GM12878 (cell line): ENCODE measurements at regions not wholly inside any gene's neighbourhood (a gene's known extent, or its start where the extent isn't known, plus 50 kb on each side); places are given as distances from the start of the nearest gene placed in this dataset.

Experiments used
- ATAC-seq: fragments of 200-7000 bp; cut with Tn5 transposase; 3 replicates; pipeline ENCODE4 v1.9.1; 2020; ENCODE audit warnings: mild to moderate bottlenecking, moderate library complexity
- BruUV-seq: library from RNA; stranded (reverse); fragments of 400-500 nt; replicated peaks from 2 replicates; lab custom pipeline; 2021; lab: Mats Ljungman, UMichigan
- CTCF ChIA-PET: fragments of 300-600 bp; sonication (Branson Sonifier 250); formaldehyde crosslinking; extraction: SDS; loops from one replicate; lab custom pipeline; 2021; ENCODE audit warnings: inconsistent platforms; lab: Yijun Ruan, JAX
- POLR2A ChIA-PET: fragments of 350-600 bp; formaldehyde crosslinking; extraction: SDS; loops from one replicate; lab custom pipeline; 2021; ENCODE audit warnings: inconsistent platforms; lab: Charles Lee
- RAD21 ChIA-PET: fragments of 300-600 bp; sonication (Branson Sonifier 250); formaldehyde crosslinking; loops from one replicate; lab custom pipeline; 2023; ENCODE audit warnings: antibody characterized with exemption; ENCODE audit not compliant: unreplicated experiment; lab: Charles Lee
- SMC1A ChIA-PET: fragments of 300-600 bp; sonication (Branson Sonifier 250); formaldehyde crosslinking; loops from one replicate; lab custom pipeline; 2023; ENCODE audit not compliant: unreplicated experiment, uncharacterized antibody; lab: Charles Lee
- DNase-seq: peaks from one replicate; pipeline ENCODE4 v3.0.0-alpha.2; 2011; ENCODE audit warnings: low read depth, low spot score
- FAIRE-seq: peaks from 3 replicates; lab custom pipeline; 2011; peaks lifted over from hg19 to GRCh38; lab: Jason Lieb, UNC
- H2AFZ ChIP-seq: 2 replicates; pipeline ENCODE4 v1.6.0; 2011; ENCODE audit warnings: low read depth, low read length, control low read depth; ENCODE audit not compliant: control insufficient read depth
- H3K27ac ChIP-seq: 2 replicates; pipeline ENCODE4 v1.5.1; 2011; ENCODE audit warnings: control low read depth; ENCODE audit not compliant: control insufficient read depth, insufficient read depth
- H3K27me3 ChIP-seq, 2 experiments: replicated peaks in 1 of 2; 2 replicates each; pipeline versions ENCODE4 v1.6.0 to v1.6.1; 2011; ENCODE audit warnings: low read length in 1 of 2; ENCODE audit not compliant: control insufficient read depth in 2 of 2, insufficient read depth in 2 of 2
- H3K36me3 ChIP-seq, 2 experiments: 2 replicates each; pipeline ENCODE4 v1.5.1; 2011; ENCODE audit warnings: low read length in 1 of 2; ENCODE audit not compliant: control insufficient read depth in 2 of 2, insufficient read depth in 2 of 2
- H3K4me1 ChIP-seq: 2 replicates; pipeline ENCODE4 v1.6.1; 2011; ENCODE audit warnings: mild to moderate bottlenecking, low read length, moderate library complexity, mixed read lengths; ENCODE audit not compliant: control insufficient read depth, insufficient read depth
- H3K4me2 ChIP-seq: 2 replicates; pipeline ENCODE4 v1.6.0; 2011; ENCODE audit warnings: control low read depth; ENCODE audit not compliant: control insufficient read depth, insufficient read depth
- H3K4me3 ChIP-seq: fragments of 200-600 bp; sonication (generic); 2 replicates; pipeline ENCODE4 v1.5.1; 2016
- H3K79me2 ChIP-seq: 2 replicates; pipeline ENCODE4 v1.6.0; 2011; ENCODE audit warnings: low read length; ENCODE audit not compliant: control insufficient read depth, insufficient read depth
- H3K9ac ChIP-seq: 2 replicates; pipeline ENCODE4 v1.8.0; 2011; ENCODE audit warnings: low read length, control low read depth, mixed read lengths; ENCODE audit not compliant: control insufficient read depth, insufficient read depth
- H3K9me3 ChIP-seq: replicated peaks from 3 replicates; pipeline ENCODE4 v1.5.1; 2011; ENCODE audit warnings: mild to moderate bottlenecking, low read length; ENCODE audit not compliant: control insufficient read depth, insufficient read depth
- H4K20me1 ChIP-seq: 2 replicates; pipeline ENCODE4 v1.6.0; 2011; ENCODE audit not compliant: control insufficient read depth, insufficient read depth
- FOXM1 ChIP-seq: IDR thresholded peaks from 2 replicates; pipeline ENCODE4 v1.6.1; 2012; ENCODE audit warnings: low read depth, mild to moderate bottlenecking, inconsistent platforms, low read length, moderate library complexity
- JUNB ChIP-seq: IDR thresholded peaks from 2 replicates; pipeline ENCODE4 v1.6.1; 2016; ENCODE audit warnings: antibody characterized with exemption, mild to moderate bottlenecking
- KAT2A ChIP-seq: conservative IDR thresholded peaks from 2 replicates; pipeline ENCODE4 v1.6.1; 2011; ENCODE audit warnings: low read depth, low read length; ENCODE audit not compliant: control insufficient read depth
- LARP7 ChIP-seq: fragments of 450-650 bp; IDR thresholded peaks from 2 replicates; pipeline ENCODE4 v1.6.1; 2017; ENCODE audit warnings: mild to moderate bottlenecking
- NFYB ChIP-seq: IDR thresholded peaks from 2 replicates; pipeline ENCODE4 v1.6.1; 2011; ENCODE audit warnings: low read depth, mild to moderate bottlenecking, low read length, improper control_type of control experiment, moderate library complexity; ENCODE audit not compliant: insufficient read depth
- RFX5 ChIP-seq: IDR thresholded peaks from 2 replicates; pipeline ENCODE4 v1.6.1; 2011; ENCODE audit warnings: low read depth, low read length, improper control_type of control experiment
- TCF7 ChIP-seq: IDR thresholded peaks from 2 replicates; pipeline ENCODE4 v1.6.1; 2014; ENCODE audit warnings: antibody characterized with exemption, borderline replicate concordance
- ZNF384 ChIP-seq: IDR thresholded peaks from 2 replicates; pipeline ENCODE4 v1.6.1; 2012; ENCODE audit warnings: low read depth, mild to moderate bottlenecking, low read length, improper control_type of control experiment, borderline replicate concordance
- WGBS: methylation state at CpG from one replicate; pipeline ENCODE4 v1.1.6; 2016; ENCODE audit warnings: low lambda C conversion rate; ENCODE audit not compliant: insufficient replicate concordance, insufficient coverage; ENCODE audit errors: missing lambda C conversion rate; 5-methylcytosine and 5-hydroxymethylcytosine counted together
- in situ Hi-C: fragments of 300-500 bp; cut with MboI; formaldehyde crosslinking; loops from 9 replicates; pipeline ENCODE4 v1.14.3; 2018; ENCODE audit warnings: mixed read lengths
- intact Hi-C: fragments of 100-400 bp; cut with micrococcal nuclease; formaldehyde crosslinking; loops from one replicate; pipeline ENCODE4 v1.14.2; 2022; ENCODE audit not compliant: unreplicated experiment
- TF ChIP-seq, protein P1 (sequence below): fragments of 450-650 bp; IDR thresholded peaks from 2 replicates; pipeline ENCODE4 v1.6.1; 2017; ENCODE audit warnings: antibody characterized with exemption, mild to moderate bottlenecking, moderate library complexity
- TF ChIP-seq, protein P2 (sequence below): IDR thresholded peaks from 2 replicates; pipeline ENCODE4 v1.6.1; 2011; ENCODE audit warnings: low read depth, low read length, improper control_type of control experiment, borderline replicate concordance
- TF ChIP-seq, protein P3 (sequence below): IDR thresholded peaks from 2 replicates; pipeline ENCODE4 v1.6.1; 2012; ENCODE audit warnings: low read depth, low read length, improper control_type of control experiment
- TF ChIP-seq, protein P4 (sequence below): fragments of 450-650 bp; formaldehyde crosslinking; IDR thresholded peaks from 2 replicates; pipeline ENCODE4 v1.5.0; 2022; ENCODE audit warnings: mild to moderate bottlenecking, missing genetic modification characterization
- TF ChIP-seq, protein P5 (sequence below): fragments of 450-650 bp; formaldehyde crosslinking; IDR thresholded peaks from 2 replicates; pipeline ENCODE4 v1.4.0; 2020; ENCODE audit warnings: mild to moderate bottlenecking, moderate library complexity

DNA sequence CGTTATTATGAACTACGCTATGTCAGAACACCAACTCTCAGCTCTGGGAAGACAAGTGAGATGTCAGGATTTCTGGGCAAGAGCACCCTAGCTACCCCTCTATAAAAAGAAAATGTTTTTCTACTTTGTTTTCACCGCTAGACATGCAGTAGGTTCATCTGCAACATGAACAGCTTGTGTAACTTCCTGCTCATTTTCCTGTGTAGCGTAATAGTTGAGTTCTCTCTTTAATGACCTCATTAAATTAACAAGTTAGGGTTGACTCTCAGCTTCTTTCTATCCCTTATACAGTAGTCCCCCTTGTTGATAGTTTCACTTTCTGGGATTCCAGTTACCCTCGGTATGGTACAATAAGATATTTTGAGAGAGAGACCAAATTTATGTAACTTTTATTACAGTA, 329.4 kb upstream of the ZNF32 start:
- DNase-seq (no peak), ATAC-seq (no peak), FAIRE-seq (no peak)
- ChIA-PET SMC1A (interaction anchor here (1.3 kb wide), 1 partner anchor 35 kb away, joined by 3 read pairs; no protein-coding TSS in a partner anchor), CTCF (interaction anchor here (1.2 kb wide), 1 partner anchor 38 kb away, joined by 3 read pairs; no protein-coding TSS in a partner anchor), POLR2A (interaction anchor here (0.6 to 1.0 kb wide), 2 partner anchors 13 to 1185 kb away, joined by 4 to 5 read pairs; no protein-coding TSS in a partner anchor), RAD21 (interaction anchor here (0.7 to 1.3 kb wide), 3 partner anchors 9 to 33 kb away, joined by 3 to 5 read pairs (median 3); no protein-coding TSS in a partner anchor)
- Histone ChIP-seq H3K79me2 (no peaks in the 10 kb centered on the region), H3K4me3 (no peak overlapping the region), H3K27ac (no peak overlapping the region), H3K9me3 (no peaks in the 10 kb centered on the region; the same call in 2 of the 3 replicates), H3K9ac (no peak overlapping the region), H3K36me3 (no peaks in the 10 kb centered on the region), H3K4me1 (no peaks in the 10 kb centered on the region; the same call in 1 of the 2 replicates), H2AFZ (no peak overlapping the region), H3K27me3 (no peaks in the 10 kb centered on the region), H4K20me1 (no peaks in the 10 kb centered on the region), H3K4me2 (no peak overlapping the region)
- in situ Hi-C loops (no loop called here), intact Hi-C loops (no loop called here)
- no TSS peak for BruUV-seq
- WGBS, result 44% methylated on average over 5 of the region's 5 CpGs
- TF ChIP-seq, protein P1, sequence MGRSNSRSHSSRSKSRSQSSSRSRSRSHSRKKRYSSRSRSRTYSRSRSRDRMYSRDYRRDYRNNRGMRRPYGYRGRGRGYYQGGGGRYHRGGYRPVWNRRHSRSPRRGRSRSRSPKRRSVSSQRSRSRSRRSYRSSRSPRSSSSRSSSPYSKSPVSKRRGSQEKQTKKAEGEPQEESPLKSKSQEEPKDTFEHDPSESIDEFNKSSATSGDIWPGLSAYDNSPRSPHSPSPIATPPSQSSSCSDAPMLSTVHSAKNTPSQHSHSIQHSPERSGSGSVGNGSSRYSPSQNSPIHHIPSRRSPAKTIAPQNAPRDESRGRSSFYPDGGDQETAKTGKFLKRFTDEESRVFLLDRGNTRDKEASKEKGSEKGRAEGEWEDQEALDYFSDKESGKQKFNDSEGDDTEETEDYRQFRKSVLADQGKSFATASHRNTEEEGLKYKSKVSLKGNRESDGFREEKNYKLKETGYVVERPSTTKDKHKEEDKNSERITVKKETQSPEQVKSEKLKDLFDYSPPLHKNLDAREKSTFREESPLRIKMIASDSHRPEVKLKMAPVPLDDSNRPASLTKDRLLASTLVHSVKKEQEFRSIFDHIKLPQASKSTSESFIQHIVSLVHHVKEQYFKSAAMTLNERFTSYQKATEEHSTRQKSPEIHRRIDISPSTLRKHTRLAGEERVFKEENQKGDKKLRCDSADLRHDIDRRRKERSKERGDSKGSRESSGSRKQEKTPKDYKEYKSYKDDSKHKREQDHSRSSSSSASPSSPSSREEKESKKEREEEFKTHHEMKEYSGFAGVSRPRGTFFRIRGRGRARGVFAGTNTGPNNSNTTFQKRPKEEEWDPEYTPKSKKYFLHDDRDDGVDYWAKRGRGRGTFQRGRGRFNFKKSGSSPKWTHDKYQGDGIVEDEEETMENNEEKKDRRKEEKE, result no peak
- no peak for TF ChIP-seq LARP7
- no peak for TF ChIP-seq KAT2A
- no peak for TF ChIP-seq JUNB
- TF ChIP-seq FOXM1, result no peak
- TF ChIP-seq, protein P2, sequence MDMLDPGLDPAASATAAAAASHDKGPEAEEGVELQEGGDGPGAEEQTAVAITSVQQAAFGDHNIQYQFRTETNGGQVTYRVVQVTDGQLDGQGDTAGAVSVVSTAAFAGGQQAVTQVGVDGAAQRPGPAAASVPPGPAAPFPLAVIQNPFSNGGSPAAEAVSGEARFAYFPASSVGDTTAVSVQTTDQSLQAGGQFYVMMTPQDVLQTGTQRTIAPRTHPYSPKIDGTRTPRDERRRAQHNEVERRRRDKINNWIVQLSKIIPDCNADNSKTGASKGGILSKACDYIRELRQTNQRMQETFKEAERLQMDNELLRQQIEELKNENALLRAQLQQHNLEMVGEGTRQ, result no peak
- no peak for TF ChIP-seq RFX5
- TF ChIP-seq, protein P3, sequence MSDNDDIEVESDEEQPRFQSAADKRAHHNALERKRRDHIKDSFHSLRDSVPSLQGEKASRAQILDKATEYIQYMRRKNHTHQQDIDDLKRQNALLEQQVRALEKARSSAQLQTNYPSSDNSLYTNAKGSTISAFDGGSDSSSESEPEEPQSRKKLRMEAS, result no peak
- TF ChIP-seq, protein P4, sequence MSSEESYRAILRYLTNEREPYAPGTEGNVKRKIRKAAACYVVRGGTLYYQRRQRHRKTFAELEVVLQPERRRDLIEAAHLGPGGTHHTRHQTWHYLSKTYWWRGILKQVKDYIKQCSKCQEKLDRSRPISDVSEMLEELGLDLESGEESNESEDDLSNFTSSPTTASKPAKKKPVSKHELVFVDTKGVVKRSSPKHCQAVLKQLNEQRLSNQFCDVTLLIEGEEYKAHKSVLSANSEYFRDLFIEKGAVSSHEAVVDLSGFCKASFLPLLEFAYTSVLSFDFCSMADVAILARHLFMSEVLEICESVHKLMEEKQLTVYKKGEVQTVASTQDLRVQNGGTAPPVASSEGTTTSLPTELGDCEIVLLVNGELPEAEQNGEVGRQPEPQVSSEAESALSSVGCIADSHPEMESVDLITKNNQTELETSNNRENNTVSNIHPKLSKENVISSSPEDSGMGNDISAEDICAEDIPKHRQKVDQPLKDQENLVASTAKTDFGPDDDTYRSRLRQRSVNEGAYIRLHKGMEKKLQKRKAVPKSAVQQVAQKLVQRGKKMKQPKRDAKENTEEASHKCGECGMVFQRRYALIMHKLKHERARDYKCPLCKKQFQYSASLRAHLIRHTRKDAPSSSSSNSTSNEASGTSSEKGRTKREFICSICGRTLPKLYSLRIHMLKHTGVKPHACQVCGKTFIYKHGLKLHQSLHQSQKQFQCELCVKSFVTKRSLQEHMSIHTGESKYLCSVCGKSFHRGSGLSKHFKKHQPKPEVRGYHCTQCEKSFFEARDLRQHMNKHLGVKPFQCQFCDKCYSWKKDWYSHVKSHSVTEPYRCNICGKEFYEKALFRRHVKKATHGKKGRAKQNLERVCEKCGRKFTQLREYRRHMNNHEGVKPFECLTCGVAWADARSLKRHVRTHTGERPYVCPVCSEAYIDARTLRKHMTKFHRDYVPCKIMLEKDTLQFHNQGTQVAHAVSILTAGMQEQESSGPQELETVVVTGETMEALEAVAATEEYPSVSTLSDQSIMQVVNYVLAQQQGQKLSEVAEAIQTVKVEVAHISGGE, result no peak
- no peak for TF ChIP-seq TCF7
- TF ChIP-seq ZNF384, result no peak
- TF ChIP-seq, protein P5, sequence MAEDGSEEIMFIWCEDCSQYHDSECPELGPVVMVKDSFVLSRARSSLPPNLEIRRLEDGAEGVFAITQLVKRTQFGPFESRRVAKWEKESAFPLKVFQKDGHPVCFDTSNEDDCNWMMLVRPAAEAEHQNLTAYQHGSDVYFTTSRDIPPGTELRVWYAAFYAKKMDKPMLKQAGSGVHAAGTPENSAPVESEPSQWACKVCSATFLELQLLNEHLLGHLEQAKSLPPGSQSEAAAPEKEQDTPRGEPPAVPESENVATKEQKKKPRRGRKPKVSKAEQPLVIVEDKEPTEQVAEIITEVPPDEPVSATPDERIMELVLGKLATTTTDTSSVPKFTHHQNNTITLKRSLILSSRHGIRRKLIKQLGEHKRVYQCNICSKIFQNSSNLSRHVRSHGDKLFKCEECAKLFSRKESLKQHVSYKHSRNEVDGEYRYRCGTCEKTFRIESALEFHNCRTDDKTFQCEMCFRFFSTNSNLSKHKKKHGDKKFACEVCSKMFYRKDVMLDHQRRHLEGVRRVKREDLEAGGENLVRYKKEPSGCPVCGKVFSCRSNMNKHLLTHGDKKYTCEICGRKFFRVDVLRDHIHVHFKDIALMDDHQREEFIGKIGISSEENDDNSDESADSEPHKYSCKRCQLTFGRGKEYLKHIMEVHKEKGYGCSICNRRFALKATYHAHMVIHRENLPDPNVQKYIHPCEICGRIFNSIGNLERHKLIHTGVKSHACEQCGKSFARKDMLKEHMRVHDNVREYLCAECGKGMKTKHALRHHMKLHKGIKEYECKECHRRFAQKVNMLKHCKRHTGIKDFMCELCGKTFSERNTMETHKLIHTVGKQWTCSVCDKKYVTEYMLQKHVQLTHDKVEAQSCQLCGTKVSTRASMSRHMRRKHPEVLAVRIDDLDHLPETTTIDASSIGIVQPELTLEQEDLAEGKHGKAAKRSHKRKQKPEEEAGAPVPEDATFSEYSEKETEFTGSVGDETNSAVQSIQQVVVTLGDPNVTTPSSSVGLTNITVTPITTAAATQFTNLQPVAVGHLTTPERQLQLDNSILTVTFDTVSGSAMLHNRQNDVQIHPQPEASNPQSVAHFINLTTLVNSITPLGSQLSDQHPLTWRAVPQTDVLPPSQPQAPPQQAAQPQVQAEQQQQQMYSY (CRISPR knock-in tag), result no peak
- TF ChIP-seq NFYB, result no peak
